ENCODE measurements at regions not wholly inside any gene's neighbourhood (a gene's known extent, or its start where the extent isn't known, plus 50 kb on each side); places are given as distances from the start of the nearest gene placed in this dataset.

GRCh38 chrX:130516123-130516522 is 114.3 kb downstream of the RBMX2 start:
- TF ChIP-seq, protein P1, sequence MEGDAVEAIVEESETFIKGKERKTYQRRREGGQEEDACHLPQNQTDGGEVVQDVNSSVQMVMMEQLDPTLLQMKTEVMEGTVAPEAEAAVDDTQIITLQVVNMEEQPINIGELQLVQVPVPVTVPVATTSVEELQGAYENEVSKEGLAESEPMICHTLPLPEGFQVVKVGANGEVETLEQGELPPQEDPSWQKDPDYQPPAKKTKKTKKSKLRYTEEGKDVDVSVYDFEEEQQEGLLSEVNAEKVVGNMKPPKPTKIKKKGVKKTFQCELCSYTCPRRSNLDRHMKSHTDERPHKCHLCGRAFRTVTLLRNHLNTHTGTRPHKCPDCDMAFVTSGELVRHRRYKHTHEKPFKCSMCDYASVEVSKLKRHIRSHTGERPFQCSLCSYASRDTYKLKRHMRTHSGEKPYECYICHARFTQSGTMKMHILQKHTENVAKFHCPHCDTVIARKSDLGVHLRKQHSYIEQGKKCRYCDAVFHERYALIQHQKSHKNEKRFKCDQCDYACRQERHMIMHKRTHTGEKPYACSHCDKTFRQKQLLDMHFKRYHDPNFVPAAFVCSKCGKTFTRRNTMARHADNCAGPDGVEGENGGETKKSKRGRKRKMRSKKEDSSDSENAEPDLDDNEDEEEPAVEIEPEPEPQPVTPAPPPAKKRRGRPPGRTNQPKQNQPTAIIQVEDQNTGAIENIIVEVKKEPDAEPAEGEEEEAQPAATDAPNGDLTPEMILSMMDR (IDR thresholded peaks at IDR 0.05): no peak
- TF ChIP-seq POLR2A (IDR thresholded peaks at IDR 0.05): no peak
- H3K4me3 ChIP-seq: no peak overlapping the region
- peaks cover 0 to 3% of the 10 kb centered on the region in 2 donors for H3K27me3 ChIP-seq
- ATAC-seq (no peak), DNase-seq (no peak)
- no peaks in the 10 kb centered on the region for H3K9me3 ChIP-seq
- intact Hi-C loops (cut with DNase I): no loop called here
- no peaks in the 10 kb centered on the region for H3K4me1 ChIP-seq
- H3K27ac ChIP-seq: no peak overlapping the region
- no peaks in the 10 kb centered on the region for H3K36me3 ChIP-seq (replicated peaks in 1 of 2; ENCODE audit: insufficient read depth in 1 of 2, low read depth in 2 of 2)
- WGBS, 2 donors: 69 to 86% methylated on average over 1 of the region's 1 CpG

DNA sequence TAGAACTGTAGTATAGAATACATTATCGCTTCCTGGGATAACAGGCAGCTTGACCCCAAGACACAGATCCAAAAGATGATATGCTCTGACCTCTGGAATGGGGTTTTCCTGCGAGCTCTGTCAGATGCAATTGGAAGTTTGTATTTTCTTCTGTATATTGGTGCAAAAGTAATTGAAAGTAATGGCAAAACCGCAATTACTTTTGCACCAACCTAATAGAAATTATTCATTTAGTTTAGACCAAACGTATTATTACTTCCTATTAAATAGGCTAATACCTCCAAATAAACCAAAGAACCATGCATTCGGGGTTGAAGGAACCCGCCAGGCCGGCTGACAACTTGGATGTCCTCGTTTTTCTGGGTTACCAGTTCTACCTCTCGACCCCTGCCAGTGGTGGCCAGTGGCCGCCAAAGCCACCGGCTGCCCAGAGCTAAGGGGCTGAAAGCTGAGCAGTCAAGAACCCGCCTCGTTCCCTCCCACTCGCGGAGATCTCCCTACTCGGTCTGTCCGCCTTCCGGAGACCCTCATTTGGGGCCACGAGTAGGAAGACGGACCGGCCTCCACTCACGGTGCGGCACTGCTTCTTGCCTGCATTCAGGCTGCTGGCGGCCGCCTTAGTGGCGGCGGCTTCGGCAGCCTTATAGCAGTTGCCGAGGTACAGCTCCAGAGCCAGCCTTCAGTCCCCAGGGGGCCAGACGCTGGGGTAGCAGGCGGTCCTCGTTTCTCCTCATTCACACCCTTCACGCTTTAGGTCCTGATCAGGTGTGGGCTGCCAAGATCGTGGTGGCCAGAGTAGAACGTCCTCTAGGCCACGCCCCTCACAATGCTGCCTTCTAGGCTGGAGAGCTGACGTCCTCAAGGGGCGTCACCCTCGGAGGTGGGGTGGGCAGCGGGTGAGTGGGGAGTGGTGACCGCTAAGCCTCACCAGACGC is 121.9 kb downstream of the RBMX2 start:
- DNase-seq (peak; percentile 26 to 60 (median 47)), ATAC-seq (peak; percentile 40)
- Histone ChIP-seq H3K36me3 (replicated peaks in 1 of 2; ENCODE audit: insufficient read depth in 1 of 2, low read depth in 2 of 2) (no peaks in the 10 kb centered on the region), H3K4me3 (no peak overlapping the region), H3K4me1 (no peaks in the 10 kb centered on the region), H3K27me3 (no peaks in the 10 kb centered on the region), H3K27ac (no peak overlapping the region), H3K9me3 (no peaks in the 10 kb centered on the region)
- intact Hi-C loops (cut with DNase I): no loop called here
- 7 to 32% methylated on average over 12 to 38 of the region's 42 CpGs for WGBS, 2 donors
- TF ChIP-seq, protein P1 (IDR thresholded peaks at IDR 0.05): no peak
- TF ChIP-seq POLR2A (IDR thresholded peaks at IDR 0.05): no peak

GRCh38 chrX:130524476-130525194 is 122.8 kb downstream of the RBMX2 start:
- no peak for DNase-seq
- intact Hi-C loops (cut with DNase I): no loop called here
- TF ChIP-seq POLR2A (IDR thresholded peaks at IDR 0.05): no peak
- TF ChIP-seq, protein P1 (IDR thresholded peaks at IDR 0.05): no peak
- no peak for ATAC-seq
- Histone ChIP-seq H3K4me3 (no peak overlapping the region), H3K27ac (no peak overlapping the region), H3K4me1 (no peaks in the 10 kb centered on the region), H3K9me3 (no peaks in the 10 kb centered on the region), H3K27me3 (no peaks in the 10 kb centered on the region), H3K36me3 (replicated peaks in 1 of 2; ENCODE audit: insufficient read depth in 1 of 2, low read depth in 2 of 2) (no peaks in the 10 kb centered on the region)
- WGBS, 2 donors: 74% methylated on average over 6 of the region's 6 CpGs

DNA sequence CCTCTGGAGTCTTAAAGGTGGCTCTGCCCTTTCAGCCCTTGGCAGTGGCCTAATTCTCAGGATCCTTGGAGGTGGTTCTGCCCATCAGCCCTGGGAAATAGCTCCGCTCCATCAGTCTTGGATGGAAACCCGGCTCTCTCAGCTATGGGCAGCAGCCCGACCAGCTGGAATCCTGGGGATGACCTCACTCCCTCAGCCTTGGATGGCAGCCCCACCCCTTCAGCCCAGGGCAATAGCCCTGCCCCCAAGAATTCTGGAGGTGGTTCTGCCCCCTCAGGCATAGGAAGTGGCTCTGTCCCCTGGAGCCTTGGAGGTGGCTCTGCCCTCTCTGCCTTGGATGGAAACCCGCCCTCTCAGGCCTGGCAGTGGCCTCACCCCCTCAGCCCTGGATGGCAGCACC is 127.7 kb downstream of the RBMX2 start:
- no peak for ATAC-seq
- Histone ChIP-seq H3K9me3 (no peaks in the 10 kb centered on the region), H3K36me3 (replicated peaks in 1 of 2; ENCODE audit: insufficient read depth in 1 of 2, low read depth in 2 of 2) (no peaks in the 10 kb centered on the region), H3K4me1 (no peaks in the 10 kb centered on the region), H3K27me3 (no peaks in the 10 kb centered on the region), H3K4me3 (no peak overlapping the region), H3K27ac (no peak overlapping the region)
- intact Hi-C loops (cut with DNase I): no loop called here
- WGBS, 2 donors: 100% methylated on average over 2 of the region's 4 CpGs; no CpG with 5 or more reads in 1 of the 2 donors
- DNase-seq: no peak
- TF ChIP-seq, protein P1 (IDR thresholded peaks at IDR 0.05): no peak
- TF ChIP-seq POLR2A (IDR thresholded peaks at IDR 0.05): no peak
